ENCODE measurements at regions not wholly inside any gene's neighbourhood (a gene's known extent, or its start where the extent isn't known, plus 50 kb on each side); places are given as distances from the start of the nearest gene placed in this dataset.

DNA sequence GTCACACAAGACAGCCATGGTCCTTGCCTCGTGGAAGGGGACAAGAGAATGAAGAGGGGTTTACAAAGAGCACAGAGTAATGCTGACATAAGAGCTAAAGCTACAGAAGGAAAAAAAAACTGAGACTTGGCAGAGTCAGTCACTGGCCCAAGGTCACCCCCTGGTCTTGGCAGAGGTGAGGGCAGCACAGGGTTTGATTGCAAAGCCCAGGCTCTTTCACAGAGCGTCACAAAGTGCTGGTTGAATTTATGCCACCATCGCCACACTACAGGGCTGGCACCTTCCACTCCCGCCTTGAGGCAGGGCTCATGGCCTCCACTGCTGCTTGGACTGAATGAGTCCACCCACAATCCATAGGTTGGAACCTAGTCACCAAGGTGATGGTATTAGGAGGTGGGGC, 190.2 kb downstream of the INHBB start:
- peaks cover 7% of the 10 kb centered on the region for H3K27me3 ChIP-seq
- no peak overlapping the region for H3K9ac ChIP-seq
- H3K27ac ChIP-seq: no peak overlapping the region
- no peaks in the 10 kb centered on the region for H4K20me1 ChIP-seq (ENCODE audit: low read depth)
- Mint-ChIP-seq H3K27ac (no peak overlapping the region), H3K4me1 (peaks cover 10% of the 10 kb centered on the region), H3K27me3 (ENCODE audit: insufficient read depth, low read depth) (peaks cover 2% of the 10 kb centered on the region), H3K36me3 (no peaks in the 10 kb centered on the region), H3K4me3 (no peak overlapping the region), H3K9me3 (peaks cover 6% of the 10 kb centered on the region)
- no peak overlapping the region for H3K4me3 ChIP-seq
- TF ChIP-seq EZH2 (IDR thresholded peaks at IDR 0.05) (no peak), EZH2phosphoT487 (IDR thresholded peaks at IDR 0.05) (no peak)
- TF ChIP-seq, protein P1, sequence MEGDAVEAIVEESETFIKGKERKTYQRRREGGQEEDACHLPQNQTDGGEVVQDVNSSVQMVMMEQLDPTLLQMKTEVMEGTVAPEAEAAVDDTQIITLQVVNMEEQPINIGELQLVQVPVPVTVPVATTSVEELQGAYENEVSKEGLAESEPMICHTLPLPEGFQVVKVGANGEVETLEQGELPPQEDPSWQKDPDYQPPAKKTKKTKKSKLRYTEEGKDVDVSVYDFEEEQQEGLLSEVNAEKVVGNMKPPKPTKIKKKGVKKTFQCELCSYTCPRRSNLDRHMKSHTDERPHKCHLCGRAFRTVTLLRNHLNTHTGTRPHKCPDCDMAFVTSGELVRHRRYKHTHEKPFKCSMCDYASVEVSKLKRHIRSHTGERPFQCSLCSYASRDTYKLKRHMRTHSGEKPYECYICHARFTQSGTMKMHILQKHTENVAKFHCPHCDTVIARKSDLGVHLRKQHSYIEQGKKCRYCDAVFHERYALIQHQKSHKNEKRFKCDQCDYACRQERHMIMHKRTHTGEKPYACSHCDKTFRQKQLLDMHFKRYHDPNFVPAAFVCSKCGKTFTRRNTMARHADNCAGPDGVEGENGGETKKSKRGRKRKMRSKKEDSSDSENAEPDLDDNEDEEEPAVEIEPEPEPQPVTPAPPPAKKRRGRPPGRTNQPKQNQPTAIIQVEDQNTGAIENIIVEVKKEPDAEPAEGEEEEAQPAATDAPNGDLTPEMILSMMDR (IDR thresholded peaks at IDR 0.05): no peak
- no peaks in the 10 kb centered on the region for H3K4me1 ChIP-seq
- no peak for DNase-seq (ENCODE audit: low spot score)
- no peak overlapping the region for H2AFZ ChIP-seq (replicated peaks)
- no peaks in the 10 kb centered on the region for H3F3A ChIP-seq (ENCODE audit: low read depth)
- H3K9me3 ChIP-seq (ENCODE audit: low read depth): no peaks in the 10 kb centered on the region
- no peaks in the 10 kb centered on the region for H3K36me3 ChIP-seq
- H3K79me2 ChIP-seq (ENCODE audit: low read depth): no peaks in the 10 kb centered on the region
- no peak overlapping the region for H3K4me2 ChIP-seq

DNA sequence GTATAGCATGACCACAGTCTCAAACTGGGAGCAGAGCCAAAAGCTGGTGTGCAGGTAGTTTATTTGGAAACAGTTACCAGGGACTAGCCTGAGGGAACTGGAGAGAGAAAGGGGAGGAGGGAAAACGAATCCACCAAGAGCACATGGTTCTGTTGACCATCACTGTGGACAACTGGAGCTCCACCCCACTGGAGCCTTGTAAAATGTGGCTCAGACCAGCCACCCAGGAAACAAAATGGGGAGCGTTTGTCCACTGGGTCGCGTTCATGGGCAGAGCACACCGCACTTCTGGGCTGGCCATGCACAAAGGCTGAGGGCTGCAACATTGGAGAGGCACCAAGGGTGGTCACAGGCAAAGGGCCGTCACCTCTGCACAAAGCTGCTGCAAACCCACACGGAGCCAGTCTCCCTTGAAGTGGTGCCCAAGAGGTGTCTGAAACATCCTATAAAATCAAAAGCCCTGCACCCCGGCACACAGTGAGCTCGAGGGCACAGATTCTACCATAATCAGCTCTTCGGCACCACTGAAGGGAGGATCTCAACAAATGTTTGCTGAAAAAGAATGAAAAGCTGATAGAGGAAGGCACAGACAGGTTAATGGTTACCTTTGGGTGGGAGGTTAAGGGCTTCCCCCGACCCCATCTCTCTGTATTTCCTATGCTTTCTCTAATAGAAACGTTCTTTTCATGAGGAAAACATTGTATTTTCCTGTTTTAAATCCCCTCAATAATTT, 192.9 kb downstream of the INHBB start:
- Mint-ChIP-seq H3K4me3 (no peak overlapping the region), H3K36me3 (no peaks in the 10 kb centered on the region), H3K9me3 (no peaks in the 10 kb centered on the region), H3K4me1 (peaks cover 12% of the 10 kb centered on the region), H3K27me3 (ENCODE audit: insufficient read depth, low read depth) (peaks cover 5% of the 10 kb centered on the region), H3K27ac (no peak overlapping the region)
- Histone ChIP-seq H4K20me1 (ENCODE audit: low read depth) (no peaks in the 10 kb centered on the region), H2AFZ (replicated peaks) (no peak overlapping the region), H3K27ac (no peak overlapping the region), H3F3A (ENCODE audit: low read depth) (no peaks in the 10 kb centered on the region), H3K9ac (no peak overlapping the region), H3K4me3 (no peak overlapping the region), H3K79me2 (ENCODE audit: low read depth) (no peaks in the 10 kb centered on the region), H3K9me3 (ENCODE audit: low read depth) (no peaks in the 10 kb centered on the region), H3K4me2 (no peak overlapping the region), H3K4me1 (no peaks in the 10 kb centered on the region), H3K27me3 (peaks cover 14% of the 10 kb centered on the region), H3K36me3 (no peaks in the 10 kb centered on the region)
- TF ChIP-seq, protein P1 (IDR thresholded peaks at IDR 0.05): no peak
- no peak for TF ChIP-seq EZH2 (IDR thresholded peaks at IDR 0.05)
- TF ChIP-seq EZH2phosphoT487 (IDR thresholded peaks at IDR 0.05): no peak
- no peak for DNase-seq (ENCODE audit: low spot score)

DNA sequence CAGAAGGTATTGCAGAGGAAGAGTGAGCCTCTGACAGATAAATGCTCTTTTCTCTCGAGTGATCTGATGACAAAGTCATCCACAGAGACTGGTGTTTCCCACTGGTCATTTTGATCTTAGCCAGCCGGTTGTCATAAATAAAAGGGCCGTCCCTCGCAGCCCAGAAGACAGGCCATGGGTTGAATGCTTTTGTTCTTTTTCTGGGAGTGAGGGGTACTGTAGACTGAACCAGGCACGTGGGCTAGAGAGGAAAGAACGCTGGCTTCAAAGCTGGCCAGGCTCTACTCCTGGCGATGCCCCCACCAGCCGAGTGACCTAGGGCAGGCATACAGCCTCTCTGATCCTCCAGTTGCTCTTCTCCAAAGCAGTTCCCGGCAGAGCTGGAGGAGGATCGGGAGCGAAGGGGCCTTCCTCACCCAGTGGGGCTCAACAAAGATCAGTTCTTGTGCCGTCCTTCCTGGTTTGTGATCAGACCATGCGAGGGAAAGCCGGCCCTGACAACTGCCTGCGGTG, 193.5 kb downstream of the INHBB start:
- no peaks in the 10 kb centered on the region for H3K4me1 ChIP-seq
- H3K4me3 ChIP-seq: no peak overlapping the region
- no peak overlapping the region for H3K27ac ChIP-seq
- Mint-ChIP-seq H3K27me3 (ENCODE audit: insufficient read depth, low read depth) (peaks cover 5% of the 10 kb centered on the region), H3K27ac (no peak overlapping the region), H3K4me1 (peaks cover 16% of the 10 kb centered on the region), H3K4me3 (no peak overlapping the region), H3K36me3 (no peaks in the 10 kb centered on the region), H3K9me3 (no peaks in the 10 kb centered on the region)
- TF ChIP-seq, protein P1 (IDR thresholded peaks at IDR 0.05): no peak
- TF ChIP-seq EZH2 (IDR thresholded peaks at IDR 0.05) (no peak), EZH2phosphoT487 (IDR thresholded peaks at IDR 0.05) (no peak)
- H3F3A ChIP-seq (ENCODE audit: low read depth): no peaks in the 10 kb centered on the region
- H2AFZ ChIP-seq (replicated peaks): no peak overlapping the region
- peaks cover 17% of the 10 kb centered on the region for H3K27me3 ChIP-seq
- H3K9ac ChIP-seq: no peak overlapping the region
- H3K36me3 ChIP-seq: no peaks in the 10 kb centered on the region
- DNase-seq (ENCODE audit: low spot score): no peak
- no peaks in the 10 kb centered on the region for H3K9me3 ChIP-seq (ENCODE audit: low read depth)
- H4K20me1 ChIP-seq (ENCODE audit: low read depth): no peaks in the 10 kb centered on the region
- H3K79me2 ChIP-seq (ENCODE audit: low read depth): no peaks in the 10 kb centered on the region
- H3K4me2 ChIP-seq: no peak overlapping the region
